Prostate gland (tissue), 2 donors: ENCODE measurements at regions not wholly inside any gene's neighbourhood (a gene's known extent, or its start where the extent isn't known, plus 50 kb on each side); places are given as distances from the start of the nearest gene placed in this dataset.

Source experiments
- POLR2A ChIP-seq: fragments of 450-650 bp; IDR thresholded peaks from one replicate; pipeline ENCODE4 v1.6.1; 2016; ENCODE audit warnings: antibody characterized with exemption, mild to moderate bottlenecking
- TF ChIP-seq, protein P1 (sequence below), 4 experiments: fragments of 200-600 bp in 2 of 4; fragments of 450-650 bp in 2 of 4; sonication (generic) in 2 of 4; IDR thresholded peaks; 1 replicate in 3 of 4; 2 replicates in 1 of 4; pipeline ENCODE4 v1.5.1; 2016 to 2019; ENCODE audit warnings: antibody characterized with exemption in 4 of 4, mild to moderate bottlenecking in 2 of 4, moderate library complexity in 2 of 4

DNA sequence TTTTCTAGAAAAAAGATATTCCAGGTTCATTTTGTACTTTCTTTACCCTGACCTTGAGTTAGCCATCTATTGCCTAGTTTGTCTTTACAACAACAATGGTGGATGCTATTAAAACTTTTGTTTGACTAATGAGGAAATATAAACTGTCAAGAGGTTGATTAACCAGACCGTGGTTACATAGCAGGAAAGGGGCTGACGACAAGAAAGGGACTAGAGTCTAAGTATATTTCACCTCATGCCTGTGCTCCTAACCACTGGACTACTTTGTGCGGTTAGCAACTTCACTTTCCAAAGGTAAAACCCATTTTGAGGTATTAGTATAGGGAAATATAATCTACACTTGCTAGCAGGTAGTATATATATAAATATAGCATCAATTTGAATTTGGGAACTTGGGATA lies 327.1 kb downstream of the SATB1 start:
- TF ChIP-seq, protein P1, sequence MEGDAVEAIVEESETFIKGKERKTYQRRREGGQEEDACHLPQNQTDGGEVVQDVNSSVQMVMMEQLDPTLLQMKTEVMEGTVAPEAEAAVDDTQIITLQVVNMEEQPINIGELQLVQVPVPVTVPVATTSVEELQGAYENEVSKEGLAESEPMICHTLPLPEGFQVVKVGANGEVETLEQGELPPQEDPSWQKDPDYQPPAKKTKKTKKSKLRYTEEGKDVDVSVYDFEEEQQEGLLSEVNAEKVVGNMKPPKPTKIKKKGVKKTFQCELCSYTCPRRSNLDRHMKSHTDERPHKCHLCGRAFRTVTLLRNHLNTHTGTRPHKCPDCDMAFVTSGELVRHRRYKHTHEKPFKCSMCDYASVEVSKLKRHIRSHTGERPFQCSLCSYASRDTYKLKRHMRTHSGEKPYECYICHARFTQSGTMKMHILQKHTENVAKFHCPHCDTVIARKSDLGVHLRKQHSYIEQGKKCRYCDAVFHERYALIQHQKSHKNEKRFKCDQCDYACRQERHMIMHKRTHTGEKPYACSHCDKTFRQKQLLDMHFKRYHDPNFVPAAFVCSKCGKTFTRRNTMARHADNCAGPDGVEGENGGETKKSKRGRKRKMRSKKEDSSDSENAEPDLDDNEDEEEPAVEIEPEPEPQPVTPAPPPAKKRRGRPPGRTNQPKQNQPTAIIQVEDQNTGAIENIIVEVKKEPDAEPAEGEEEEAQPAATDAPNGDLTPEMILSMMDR (IDR thresholded peaks at IDR 0.05) = no peak
- TF ChIP-seq POLR2A = no peak
